ENCODE measurements at regions not wholly inside any gene's neighbourhood (a gene's known extent, or its start where the extent isn't known, plus 50 kb on each side); places are given as distances from the start of the nearest gene placed in this dataset.

- H2AFZ ChIP-seq: no peak overlapping the region
- H3K4me3 ChIP-seq: no peak overlapping the region
- no peak overlapping the region for H3K4me2 ChIP-seq
- DNase-seq: no peak
- POLR2A ChIA-PET (ENCODE audit: unreplicated experiment): no interaction called here
- no peaks in the 10 kb centered on the region for H3K36me3 ChIP-seq (ENCODE audit: low read depth)
- BruUV-seq (replicated peaks): no TSS peak
- H3K27me3 ChIP-seq (ENCODE audit: insufficient read depth, low read depth): no peaks in the 10 kb centered on the region
- no peaks in the 10 kb centered on the region for H3K9me2 ChIP-seq (ENCODE audit: insufficient read depth)
- H3K79me2 ChIP-seq (ENCODE audit: low read depth): no peaks in the 10 kb centered on the region
- no peaks in the 10 kb centered on the region for H4K20me1 ChIP-seq (ENCODE audit: insufficient read depth)
- no peaks in the 10 kb centered on the region for H3K4me1 ChIP-seq (replicated peaks; ENCODE audit: insufficient read depth)
- H3K27ac ChIP-seq: no peak overlapping the region
- H3K9me3 ChIP-seq (ENCODE audit: insufficient read depth, low read depth): no peaks in the 10 kb centered on the region
- TF ChIP-seq, protein P1, sequence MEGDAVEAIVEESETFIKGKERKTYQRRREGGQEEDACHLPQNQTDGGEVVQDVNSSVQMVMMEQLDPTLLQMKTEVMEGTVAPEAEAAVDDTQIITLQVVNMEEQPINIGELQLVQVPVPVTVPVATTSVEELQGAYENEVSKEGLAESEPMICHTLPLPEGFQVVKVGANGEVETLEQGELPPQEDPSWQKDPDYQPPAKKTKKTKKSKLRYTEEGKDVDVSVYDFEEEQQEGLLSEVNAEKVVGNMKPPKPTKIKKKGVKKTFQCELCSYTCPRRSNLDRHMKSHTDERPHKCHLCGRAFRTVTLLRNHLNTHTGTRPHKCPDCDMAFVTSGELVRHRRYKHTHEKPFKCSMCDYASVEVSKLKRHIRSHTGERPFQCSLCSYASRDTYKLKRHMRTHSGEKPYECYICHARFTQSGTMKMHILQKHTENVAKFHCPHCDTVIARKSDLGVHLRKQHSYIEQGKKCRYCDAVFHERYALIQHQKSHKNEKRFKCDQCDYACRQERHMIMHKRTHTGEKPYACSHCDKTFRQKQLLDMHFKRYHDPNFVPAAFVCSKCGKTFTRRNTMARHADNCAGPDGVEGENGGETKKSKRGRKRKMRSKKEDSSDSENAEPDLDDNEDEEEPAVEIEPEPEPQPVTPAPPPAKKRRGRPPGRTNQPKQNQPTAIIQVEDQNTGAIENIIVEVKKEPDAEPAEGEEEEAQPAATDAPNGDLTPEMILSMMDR (conservative IDR thresholded peaks at IDR 0.05): no peak
- intact Hi-C loops (cut with micrococcal nuclease; ENCODE audit: unreplicated experiment): no loop called here
- CTCF ChIA-PET: no interaction called here
- no peaks in the 10 kb centered on the region for H3F3A ChIP-seq (ENCODE audit: insufficient read depth, low read depth)
Measured at GRCh38 chr10:111811517-111811916, 372.0 kb downstream of the GPAM start.

GRCh38 chr10:111820471-111820870 lies 363.1 kb downstream of the GPAM start:
- ChIA-PET POLR2A (ENCODE audit: unreplicated experiment) (no interaction called here), CTCF (no interaction called here)
- Histone ChIP-seq H3F3A (ENCODE audit: insufficient read depth, low read depth) (no peaks in the 10 kb centered on the region), H3K36me3 (ENCODE audit: low read depth) (no peaks in the 10 kb centered on the region), H2AFZ (no peak overlapping the region), H4K20me1 (ENCODE audit: insufficient read depth) (no peaks in the 10 kb centered on the region), H3K9me2 (ENCODE audit: insufficient read depth) (no peaks in the 10 kb centered on the region), H3K4me1 (replicated peaks; ENCODE audit: insufficient read depth) (no peaks in the 10 kb centered on the region), H3K9me3 (ENCODE audit: insufficient read depth, low read depth) (no peaks in the 10 kb centered on the region), H3K27me3 (ENCODE audit: insufficient read depth, low read depth) (no peaks in the 10 kb centered on the region), H3K4me2 (no peak overlapping the region), H3K27ac (no peak overlapping the region), H3K79me2 (ENCODE audit: low read depth) (no peaks in the 10 kb centered on the region), H3K4me3 (no peak overlapping the region)
- no TSS peak for BruUV-seq (replicated peaks)
- TF ChIP-seq EZH2 (IDR thresholded peaks at IDR 0.05; ENCODE audit: low read depth): no peak
- TF ChIP-seq, protein P1 (conservative IDR thresholded peaks at IDR 0.05): no peak
- intact Hi-C loops (cut with micrococcal nuclease; ENCODE audit: unreplicated experiment): no loop called here
- no peak for DNase-seq

- ChIA-PET CTCF (no interaction called here), POLR2A (ENCODE audit: unreplicated experiment) (no interaction called here)
- H3K4me1 ChIP-seq (replicated peaks; ENCODE audit: insufficient read depth): no peaks in the 10 kb centered on the region
- no peaks in the 10 kb centered on the region for H3F3A ChIP-seq (ENCODE audit: insufficient read depth, low read depth)
- H3K9me3 ChIP-seq (ENCODE audit: insufficient read depth, low read depth): no peaks in the 10 kb centered on the region
- no peaks in the 10 kb centered on the region for H3K27me3 ChIP-seq (ENCODE audit: insufficient read depth, low read depth)
- H2AFZ ChIP-seq: no peak overlapping the region
- H3K27ac ChIP-seq: no peak overlapping the region
- no peaks in the 10 kb centered on the region for H3K9me2 ChIP-seq (ENCODE audit: insufficient read depth)
- intact Hi-C loops (cut with micrococcal nuclease; ENCODE audit: unreplicated experiment): no loop called here
- TF ChIP-seq EZH2 (IDR thresholded peaks at IDR 0.05; ENCODE audit: low read depth): no peak
- TF ChIP-seq, protein P1 (conservative IDR thresholded peaks at IDR 0.05): no peak
- no peak for DNase-seq
- no peak overlapping the region for H3K4me3 ChIP-seq
- H4K20me1 ChIP-seq (ENCODE audit: insufficient read depth): no peaks in the 10 kb centered on the region
- BruUV-seq (replicated peaks): no TSS peak
- no peak overlapping the region for H3K4me2 ChIP-seq
- H3K36me3 ChIP-seq (ENCODE audit: low read depth): no peaks in the 10 kb centered on the region
- H3K79me2 ChIP-seq (ENCODE audit: low read depth): no peaks in the 10 kb centered on the region
Measured at GRCh38 chr10:111821871-111822270, 361.7 kb downstream of the GPAM start.
